Body of pancreas (tissue), 4 donors: ENCODE measurements at regions not wholly inside any gene's neighbourhood (a gene's known extent, or its start where the extent isn't known, plus 50 kb on each side); places are given as distances from the start of the nearest gene placed in this dataset.

Experiments used
- ATAC-seq: fragments of 150-250 bp; one replicate; pipeline ENCODE4 v1.9.1; 2016
- DNase-seq, 4 donors: peaks; one replicate each; pipeline ENCODE4 v3.0.0-alpha.2; 2019
- H3K27ac ChIP-seq, 4 donors: fragments of 200-600 bp; sonication (generic); 1 replicate in 3 of 4; 2 replicates in 1 of 4; pipeline versions ENCODE4 v1.5.1 to v1.6.1; 2016 to 2019; ENCODE audit warnings: mild to moderate bottlenecking in 1 of 4, mixed read lengths in 1 of 4, moderate library complexity in 1 of 4
- H3K27me3 ChIP-seq, 2 donors: fragments of 200-600 bp; sonication (generic); one replicate each; pipeline ENCODE4 v1.6.0; 2016; ENCODE audit warnings: mild to moderate bottlenecking in 1 of 2
- H3K36me3 ChIP-seq, 2 donors: fragments of 200-600 bp; sonication (generic); replicated peaks in 1 of 2; 2 replicates each; pipeline ENCODE4 v1.5.1; 2016; ENCODE audit warnings: low read depth in 2 of 2; ENCODE audit not compliant: insufficient read depth in 1 of 2
- H3K4me1 ChIP-seq: fragments of 200-600 bp; sonication (generic); one replicate; pipeline ENCODE4 v1.6.0; 2016
- H3K4me3 ChIP-seq, 2 donors: fragments of 200-600 bp; sonication (generic); 1 replicate in 1 of 2; 2 replicates in 1 of 2; pipeline ENCODE4 v1.5.1; 2016 to 2019
- H3K9me3 ChIP-seq, 3 donors: fragments of 200-600 bp; sonication (generic); 1 replicate in 2 of 3; 2 replicates in 1 of 3; pipeline ENCODE4 v1.5.1; 2016
- CTCF ChIP-seq, 7 experiments: fragments of 450-650 bp in 4 of 7; fragments of 200-600 bp in 3 of 7; sonication (generic) in 3 of 7; IDR thresholded peaks; one replicate each; pipeline ENCODE4 v1.5.1; 2016 to 2019; ENCODE audit warnings: antibody characterized with exemption in 7 of 7
- POLR2A ChIP-seq, 3 donors: fragments of 450-650 bp; IDR thresholded peaks; one replicate each; pipeline ENCODE4 v1.6.1; 2016; ENCODE audit warnings: antibody characterized with exemption in 3 of 3, mild to moderate bottlenecking in 2 of 3
- WGBS, 2 donors: methylation state at CpG; one replicate each; pipeline ENCODE4 v1.1.5; 2017; 5-methylcytosine and 5-hydroxymethylcytosine counted together
- intact Hi-C: fragments of 100-400 bp; cut with DNase I; formaldehyde crosslinking; loops from one replicate; pipeline ENCODE4 v1.15.1; 2023

- Histone ChIP-seq H3K4me3 (no peak overlapping the region), H3K4me1 (no peaks in the 10 kb centered on the region), H3K36me3 (no peaks in the 10 kb centered on the region), H3K27me3 (no peaks in the 10 kb centered on the region), H3K9me3 (no peaks in the 10 kb centered on the region), H3K27ac (no peak overlapping the region)
- no peak for DNase-seq
- TF ChIP-seq CTCF (IDR thresholded peaks at IDR 0.05) = no peak
- no peak for TF ChIP-seq POLR2A (IDR thresholded peaks at IDR 0.05)
- ATAC-seq = no peak
- 18 to 32% methylated on average over 3 of the region's 3 CpGs for WGBS, 2 donors
- intact Hi-C loops = loop anchor here (5.0 to 10.0 kb wide), 2 partner anchors 127 to 269 kb away; no protein-coding TSS in a partner anchor
Observed at GRCh38 chr2:64915510-64915900, 73.7 kb upstream of the SLC1A4 start.

DNA sequence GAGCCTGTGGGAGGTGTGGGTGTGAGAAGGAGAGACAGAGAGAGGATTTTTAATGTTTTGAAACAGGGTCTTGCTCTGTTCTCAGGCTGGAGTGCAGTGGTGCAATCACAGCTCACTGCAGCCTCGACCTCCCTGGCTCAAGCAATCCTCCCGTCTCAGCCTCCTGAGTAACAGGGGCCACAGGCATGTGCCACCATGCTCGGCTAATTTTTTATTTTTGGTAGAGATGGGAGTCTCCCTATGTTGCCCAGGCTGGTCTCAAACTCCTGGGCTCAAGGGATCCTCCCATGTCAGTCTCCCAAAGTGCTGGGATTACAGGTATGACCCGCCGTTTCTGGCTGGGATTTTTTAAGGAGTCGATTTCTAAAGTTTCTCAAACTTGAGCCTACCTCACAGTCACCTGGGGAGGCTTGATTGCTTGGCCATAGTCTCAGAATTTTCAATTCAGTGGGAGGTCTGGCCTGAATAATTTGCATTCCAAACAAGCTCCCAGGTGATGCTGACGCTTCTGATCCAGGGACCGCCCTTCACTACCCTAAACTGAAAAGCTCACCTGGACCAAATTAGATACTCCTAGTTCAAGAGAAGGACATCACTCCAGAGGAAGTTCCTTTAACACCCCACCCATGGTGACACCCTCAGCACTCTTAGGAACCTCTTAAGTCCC lies 70.8 kb upstream of the SLC1A4 start:
- DNase-seq = no peak
- WGBS, 2 donors = 80 to 84% methylated on average over 7 to 8 of the region's 8 CpGs
- peaks cover 13% of the 10 kb centered on the region for H3K4me1 ChIP-seq
- intact Hi-C loops = loop anchor here (5.0 to 10.0 kb wide), 2 partner anchors 124 to 266 kb away; no protein-coding TSS in a partner anchor
- H3K36me3 ChIP-seq = no peaks in the 10 kb centered on the region
- no peak for ATAC-seq
- H3K27ac ChIP-seq = peak overlapping the region in 3 of 4 donors; percentile 54 to 73 (median 67)
- H3K4me3 ChIP-seq = peak overlapping the region in 1 of 2 donors; percentile 54
- no peaks in the 10 kb centered on the region for H3K27me3 ChIP-seq
- H3K9me3 ChIP-seq = no peaks in the 10 kb centered on the region
- TF ChIP-seq CTCF (IDR thresholded peaks at IDR 0.05) (no peak), POLR2A (IDR thresholded peaks at IDR 0.05) (no peak)

GRCh38 chr2:64919261-64919660 lies 69.9 kb upstream of the SLC1A4 start:
- Histone ChIP-seq H3K9me3 (no peaks in the 10 kb centered on the region), H3K36me3 (no peaks in the 10 kb centered on the region), H3K27me3 (no peaks in the 10 kb centered on the region), H3K4me3 (no peak overlapping the region), H3K4me1 (peaks cover 15% of the 10 kb centered on the region), H3K27ac (no peak overlapping the region)
- intact Hi-C loops = loop anchor here (5.0 to 10.0 kb wide), 2 partner anchors 123 to 266 kb away; no protein-coding TSS in a partner anchor
- WGBS, 2 donors = 84 to 100% methylated on average over 1 to 2 of the region's 2 CpGs
- no peak for DNase-seq
- no peak for ATAC-seq
- TF ChIP-seq CTCF (IDR thresholded peaks at IDR 0.05) (no peak), POLR2A (IDR thresholded peaks at IDR 0.05) (no peak)

- no peaks in the 10 kb centered on the region for H3K9me3 ChIP-seq
- ATAC-seq = peak; percentile 65
- WGBS, 2 donors = 34 to 45% methylated on average over 14 of the region's 14 CpGs
- TF ChIP-seq POLR2A (IDR thresholded peaks at IDR 0.05) = no peak
- TF ChIP-seq CTCF (IDR thresholded peaks at IDR 0.05) = no peak
- H3K4me3 ChIP-seq = no peak overlapping the region
- peak; percentile 48 to 66 (median 54) for DNase-seq
- H3K27me3 ChIP-seq = no peaks in the 10 kb centered on the region
- no peaks in the 10 kb centered on the region for H3K36me3 ChIP-seq
- no peak overlapping the region for H3K27ac ChIP-seq
- intact Hi-C loops = no loop called here
- H3K4me1 ChIP-seq = peaks cover 15% of the 10 kb centered on the region
Observed at GRCh38 chr2:64922482-64923384, 66.5 kb upstream of the SLC1A4 start.
